ENCODE measurements at regions not wholly inside any gene's neighbourhood (a gene's known extent, or its start where the extent isn't known, plus 50 kb on each side); places are given as distances from the start of the nearest gene placed in this dataset.

GRCh38 chr9:38276771-38277439, 115.6 kb upstream of the ALDH1B1 start:
- TF ChIP-seq EZH2phosphoT487 (IDR thresholded peaks at IDR 0.05; ENCODE audit: insufficient read depth, low read depth) (no peak), EZH2 (IDR thresholded peaks at IDR 0.05; ENCODE audit: insufficient read depth, poor library complexity, severe bottlenecking) (no peak)
